ENCODE measurements at regions not wholly inside any gene's neighbourhood (a gene's known extent, or its start where the extent isn't known, plus 50 kb on each side); places are given as distances from the start of the nearest gene placed in this dataset.

GRCh38 chr4:81287101-81287500 is 72.1 kb upstream of the PRKG2 start:
- Histone ChIP-seq H3K4me3 (no peak overlapping the region), H3K27ac (no peak overlapping the region)
- no peak for DNase-seq (ENCODE audit: low spot score)
- no peak for TF ChIP-seq CTCF (IDR thresholded peaks at IDR 0.05)

- H3K27ac ChIP-seq, result no peak overlapping the region
- TF ChIP-seq CTCF (IDR thresholded peaks at IDR 0.05), result no peak
Observed at GRCh38 chr4:81282131-81282530, 67.1 kb upstream of the PRKG2 start.

GRCh38 chr4:81274460-81274859 is 59.4 kb upstream of the PRKG2 start:
- no peak for DNase-seq (ENCODE audit: low spot score)
- Histone ChIP-seq H3K27ac (no peak overlapping the region), H3K4me3 (no peak overlapping the region)
- no peak for TF ChIP-seq CTCF (IDR thresholded peaks at IDR 0.05)

More at GRCh38 chr4:81282131-81282530, 67.1 kb upstream of the PRKG2 start:
- DNase-seq (ENCODE audit: low spot score), result no peak
- no peak overlapping the region for H3K4me3 ChIP-seq

- TF ChIP-seq CTCF (IDR thresholded peaks at IDR 0.05), result no peak
- DNase-seq (ENCODE audit: low spot score), result no peak
- Histone ChIP-seq H3K27ac (no peak overlapping the region), H3K4me3 (no peak overlapping the region)
Observed at GRCh38 chr4:81272671-81273070, 57.6 kb upstream of the PRKG2 start.
